Muscle layer of colon (tissue), 2 donors: ENCODE measurements at regions not wholly inside any gene's neighbourhood (a gene's known extent, or its start where the extent isn't known, plus 50 kb on each side); places are given as distances from the start of the nearest gene placed in this dataset.

Source experiments
- H3K27ac ChIP-seq: one replicate; pipeline ENCODE4 v1.7.0; 2013; ENCODE audit warnings: low read depth, mild to moderate bottlenecking, low read length, moderate library complexity
- H3K27me3 ChIP-seq, 2 donors: one replicate each; pipeline ENCODE4 v1.7.0; 2013; ENCODE audit warnings: low read length in 2 of 2, mild to moderate bottlenecking in 2 of 2; ENCODE audit not compliant: insufficient read depth in 2 of 2, control insufficient read depth in 1 of 2
- H3K36me3 ChIP-seq: one replicate; pipeline ENCODE4 v1.7.0; 2013; ENCODE audit warnings: mild to moderate bottlenecking, low read length; ENCODE audit not compliant: insufficient read depth
- H3K4me1 ChIP-seq: one replicate; pipeline ENCODE4 v1.7.0; 2013; ENCODE audit warnings: mild to moderate bottlenecking, low read length; ENCODE audit not compliant: insufficient read depth
- H3K4me3 ChIP-seq, 2 donors: one replicate each; pipeline ENCODE4 v1.7.0; 2013; ENCODE audit warnings: low read length in 2 of 2, low read depth in 1 of 2, mild to moderate bottlenecking in 1 of 2, moderate library complexity in 1 of 2
- H3K9ac ChIP-seq: one replicate; pipeline ENCODE4 v1.7.0; 2013; ENCODE audit warnings: low read length
- H3K9me3 ChIP-seq: one replicate; pipeline ENCODE4 v1.7.0; 2013; ENCODE audit warnings: mild to moderate bottlenecking, low read length
- donor health status: abdominal sarcoma.
- donor health status: Adenocarcinoma of cecum.

DNA sequence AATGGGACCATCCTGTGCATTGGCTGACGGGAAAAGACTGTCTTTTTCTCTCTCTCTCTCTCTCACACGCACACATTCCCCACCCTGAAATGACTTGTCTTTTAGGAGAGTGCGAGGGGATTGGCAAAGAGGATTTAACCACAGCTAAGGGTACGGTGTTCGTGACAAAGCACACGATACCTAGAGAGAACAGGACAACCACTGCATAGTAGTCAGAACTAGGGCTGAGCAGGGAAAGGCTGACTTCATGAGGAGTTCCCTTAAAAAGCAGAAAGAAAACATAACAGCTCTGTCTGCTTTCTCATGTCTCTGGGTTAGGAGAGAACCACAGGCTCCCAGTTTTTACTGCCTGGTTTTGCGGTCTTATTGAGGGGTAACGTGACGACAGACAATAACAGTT lies 742.8 kb upstream of the SOX9 start:
- Histone ChIP-seq H3K27me3 (no peaks in the 10 kb centered on the region), H3K4me3 (no peak overlapping the region), H3K4me1 (no peaks in the 10 kb centered on the region), H3K9me3 (no peaks in the 10 kb centered on the region), H3K9ac (no peak overlapping the region), H3K36me3 (no peaks in the 10 kb centered on the region), H3K27ac (no peak overlapping the region)

DNA sequence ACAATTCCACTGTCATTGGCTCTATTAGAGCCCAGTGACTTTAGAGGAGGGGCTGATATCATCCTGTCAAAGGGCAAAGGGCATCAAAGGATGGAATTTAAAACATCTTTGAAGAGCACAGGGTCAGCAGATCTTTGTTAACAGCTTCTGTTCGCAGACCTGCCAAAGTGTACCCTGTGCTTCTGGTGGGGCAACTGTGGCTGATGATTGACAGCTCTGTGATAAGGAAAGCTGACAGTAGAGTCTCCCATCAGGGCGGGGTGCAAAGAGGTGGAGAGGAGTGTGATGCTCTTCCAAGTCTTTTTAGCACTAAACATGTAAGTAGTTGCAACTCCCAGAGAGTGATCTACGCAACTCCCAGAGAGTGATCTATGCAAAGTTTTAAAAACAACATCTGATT lies 742.1 kb upstream of the SOX9 start:
- no peak overlapping the region for H3K4me3 ChIP-seq
- no peaks in the 10 kb centered on the region for H3K36me3 ChIP-seq
- H3K27ac ChIP-seq, result no peak overlapping the region
- H3K9me3 ChIP-seq, result no peaks in the 10 kb centered on the region
- no peaks in the 10 kb centered on the region for H3K4me1 ChIP-seq
- H3K9ac ChIP-seq, result no peak overlapping the region
- no peaks in the 10 kb centered on the region for H3K27me3 ChIP-seq

DNA sequence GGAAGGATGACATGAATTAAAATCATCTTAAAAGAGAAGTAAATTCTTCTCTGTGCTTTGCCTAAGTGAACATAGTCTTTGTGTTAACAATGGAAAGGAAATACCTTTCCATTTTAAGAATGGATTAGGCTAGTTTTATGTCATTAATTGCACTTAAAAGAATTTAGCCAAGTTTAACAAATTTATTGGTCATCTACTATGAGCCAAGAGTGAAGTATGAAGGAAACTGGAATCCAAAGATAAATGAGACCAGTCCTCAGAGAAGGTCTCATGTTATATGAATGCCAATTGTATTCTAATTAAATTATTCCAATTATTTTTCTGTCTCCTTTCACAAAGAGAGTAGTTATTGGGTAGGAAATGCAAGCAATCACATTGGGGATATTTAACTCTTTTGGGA lies 741.3 kb upstream of the SOX9 start:
- Histone ChIP-seq H3K9me3 (no peaks in the 10 kb centered on the region), H3K27me3 (no peaks in the 10 kb centered on the region), H3K4me3 (no peak overlapping the region), H3K36me3 (no peaks in the 10 kb centered on the region), H3K9ac (no peak overlapping the region), H3K4me1 (no peaks in the 10 kb centered on the region), H3K27ac (no peak overlapping the region)

DNA sequence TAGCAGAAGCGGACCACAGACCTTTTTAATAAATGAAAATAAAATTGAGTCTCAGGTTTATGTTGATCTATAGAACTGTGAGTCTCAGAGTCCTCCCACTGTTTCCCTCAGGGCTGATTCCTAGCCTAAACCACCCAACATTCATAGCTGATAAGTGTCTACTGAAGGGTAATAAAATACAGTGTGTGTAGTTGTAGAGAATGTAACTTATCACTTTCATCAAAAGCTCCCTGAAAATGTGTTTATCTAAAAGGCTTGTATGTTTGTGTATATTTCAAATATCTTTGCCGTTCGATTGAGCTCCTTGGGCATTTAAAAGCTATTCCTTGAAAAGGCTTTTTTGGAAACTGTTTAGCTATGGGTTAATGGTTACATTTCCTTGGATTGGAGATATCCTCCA lies 740.3 kb upstream of the SOX9 start:
- Histone ChIP-seq H3K9me3 (no peaks in the 10 kb centered on the region), H3K4me1 (no peaks in the 10 kb centered on the region), H3K9ac (no peak overlapping the region), H3K27ac (no peak overlapping the region), H3K4me3 (no peak overlapping the region), H3K36me3 (no peaks in the 10 kb centered on the region), H3K27me3 (no peaks in the 10 kb centered on the region)

DNA sequence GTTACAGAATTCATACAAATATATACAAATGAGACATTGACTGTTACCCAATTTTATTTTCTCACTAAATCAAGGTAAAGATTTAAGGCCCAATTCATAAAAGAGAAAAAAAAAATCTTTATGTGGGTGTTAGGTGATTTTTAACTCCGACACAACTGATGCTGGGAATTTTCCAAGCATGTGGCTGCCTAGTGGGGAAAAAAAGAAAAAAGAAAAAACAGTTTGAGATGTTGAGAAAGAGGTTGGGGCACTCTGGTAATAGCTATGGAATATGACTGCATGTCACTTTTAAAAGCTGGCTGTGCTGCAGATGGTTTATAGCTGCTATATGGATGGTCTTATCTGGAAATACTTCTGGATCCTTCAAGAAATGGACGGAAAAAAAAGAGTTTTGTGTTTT lies 739.9 kb upstream of the SOX9 start:
- H3K27me3 ChIP-seq, result no peaks in the 10 kb centered on the region
- no peak overlapping the region for H3K27ac ChIP-seq
- no peak overlapping the region for H3K9ac ChIP-seq
- no peaks in the 10 kb centered on the region for H3K36me3 ChIP-seq
- H3K4me3 ChIP-seq, result no peak overlapping the region
- H3K4me1 ChIP-seq, result no peaks in the 10 kb centered on the region
- H3K9me3 ChIP-seq, result no peaks in the 10 kb centered on the region

DNA sequence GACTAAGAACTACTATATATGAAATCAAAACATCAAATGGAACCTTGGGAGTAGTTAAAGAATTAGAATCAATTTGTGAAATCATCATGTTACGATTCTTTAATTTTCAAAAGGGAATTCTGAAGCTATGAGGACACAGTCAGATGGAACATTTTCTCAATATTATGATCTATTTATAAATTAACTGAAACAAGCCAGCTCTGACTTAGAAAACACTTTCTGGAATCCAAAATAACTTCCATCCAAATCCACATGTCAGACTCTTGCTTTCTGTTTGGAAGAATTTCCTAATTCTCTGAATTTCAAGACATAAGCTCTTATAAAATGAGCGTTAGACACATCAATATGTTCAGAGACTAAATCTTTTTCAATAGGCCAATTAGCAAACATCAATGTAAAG lies 737.7 kb upstream of the SOX9 start:
- Histone ChIP-seq H3K4me3 (no peak overlapping the region), H3K9me3 (no peaks in the 10 kb centered on the region), H3K27me3 (no peaks in the 10 kb centered on the region), H3K4me1 (no peaks in the 10 kb centered on the region), H3K36me3 (no peaks in the 10 kb centered on the region), H3K27ac (no peak overlapping the region), H3K9ac (no peak overlapping the region)

DNA sequence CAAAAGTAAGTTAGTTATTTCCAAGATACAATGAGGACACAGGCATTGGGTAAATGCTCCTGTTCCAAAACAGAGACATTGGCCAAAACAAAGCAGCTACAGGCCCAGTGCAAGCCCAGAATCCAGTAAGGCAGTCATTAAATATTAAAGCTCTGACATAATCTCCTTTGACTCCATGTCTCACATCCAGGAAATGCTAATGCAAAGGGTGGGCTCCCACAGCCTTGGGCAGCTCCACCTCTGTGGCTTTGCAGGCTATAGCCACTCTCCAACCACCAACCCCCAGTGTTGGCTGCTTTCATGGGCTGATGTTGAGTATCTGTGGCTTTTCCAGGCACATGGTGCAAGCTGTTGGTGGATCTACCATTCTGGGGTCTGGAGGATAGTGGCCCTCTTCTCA lies 733.4 kb upstream of the SOX9 start:
- Histone ChIP-seq H3K27me3 (no peaks in the 10 kb centered on the region), H3K27ac (no peak overlapping the region), H3K36me3 (no peaks in the 10 kb centered on the region), H3K9me3 (no peaks in the 10 kb centered on the region), H3K4me3 (no peak overlapping the region), H3K4me1 (no peaks in the 10 kb centered on the region), H3K9ac (no peak overlapping the region)

DNA sequence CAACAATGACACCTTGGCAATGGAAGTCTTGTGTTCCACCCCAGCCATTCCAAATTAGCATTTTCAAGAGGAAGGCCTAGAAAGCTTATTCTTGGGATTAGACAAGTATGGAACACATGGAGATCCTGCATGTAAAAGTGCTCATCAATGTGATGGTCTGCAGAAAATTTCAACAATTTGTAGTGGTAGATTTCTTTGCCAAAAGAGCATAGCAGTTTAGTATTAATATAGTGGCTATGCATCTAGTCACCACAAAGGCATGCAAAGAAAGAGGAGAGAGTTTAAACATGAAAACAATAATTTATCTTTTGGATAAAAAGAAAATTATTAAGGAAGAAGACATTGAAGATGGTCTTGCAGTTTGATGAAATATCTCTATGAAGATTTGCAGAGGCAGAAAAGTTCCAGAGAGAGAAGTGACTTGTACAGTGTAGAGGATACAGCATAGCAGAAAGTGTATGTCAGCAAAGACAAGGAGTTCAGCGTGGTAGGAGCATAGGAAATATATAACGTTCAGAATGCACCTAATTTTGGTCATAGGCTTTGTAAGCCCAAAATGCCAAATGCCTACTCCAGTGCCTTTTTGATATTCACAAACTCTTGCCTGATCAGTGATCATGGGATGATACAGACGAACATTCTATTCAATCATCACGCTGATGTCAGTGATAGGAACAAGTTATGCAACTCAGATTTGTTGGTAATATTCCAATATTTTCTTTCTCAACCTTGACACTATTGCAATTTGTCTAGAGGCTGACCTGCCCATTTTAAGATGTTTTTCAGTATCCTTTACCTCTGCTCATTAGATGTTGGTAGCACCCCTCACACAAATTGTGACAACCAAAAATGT lies 727.9 kb upstream of the SOX9 start:
- H3K9me3 ChIP-seq, result no peaks in the 10 kb centered on the region
- no peaks in the 10 kb centered on the region for H3K27me3 ChIP-seq
- no peak overlapping the region for H3K9ac ChIP-seq
- H3K27ac ChIP-seq, result no peak overlapping the region
- H3K4me1 ChIP-seq, result no peaks in the 10 kb centered on the region
- no peak overlapping the region for H3K4me3 ChIP-seq
- no peaks in the 10 kb centered on the region for H3K36me3 ChIP-seq

DNA sequence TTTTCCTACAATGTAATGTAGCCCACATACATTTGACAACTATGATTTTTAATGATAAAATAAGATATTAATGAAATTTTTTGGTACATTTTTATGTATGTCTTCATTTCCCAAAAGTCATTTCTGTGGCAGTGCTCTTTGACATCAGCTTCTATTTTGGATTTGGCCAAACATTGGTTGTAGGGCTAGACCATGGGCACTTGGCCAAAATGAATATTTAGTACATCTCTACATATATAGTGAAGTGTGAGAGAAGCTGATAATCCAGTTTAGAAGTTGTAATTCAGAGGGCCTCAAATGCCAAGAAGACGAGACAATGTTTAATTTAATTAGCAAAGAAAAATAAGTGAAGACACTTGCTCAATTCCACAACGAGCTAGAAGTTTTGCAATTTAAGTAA lies 724.9 kb upstream of the SOX9 start:
- Histone ChIP-seq H3K36me3 (no peaks in the 10 kb centered on the region), H3K4me1 (no peaks in the 10 kb centered on the region), H3K4me3 (no peak overlapping the region), H3K9me3 (no peaks in the 10 kb centered on the region), H3K27ac (no peak overlapping the region), H3K9ac (no peak overlapping the region), H3K27me3 (no peaks in the 10 kb centered on the region)

DNA sequence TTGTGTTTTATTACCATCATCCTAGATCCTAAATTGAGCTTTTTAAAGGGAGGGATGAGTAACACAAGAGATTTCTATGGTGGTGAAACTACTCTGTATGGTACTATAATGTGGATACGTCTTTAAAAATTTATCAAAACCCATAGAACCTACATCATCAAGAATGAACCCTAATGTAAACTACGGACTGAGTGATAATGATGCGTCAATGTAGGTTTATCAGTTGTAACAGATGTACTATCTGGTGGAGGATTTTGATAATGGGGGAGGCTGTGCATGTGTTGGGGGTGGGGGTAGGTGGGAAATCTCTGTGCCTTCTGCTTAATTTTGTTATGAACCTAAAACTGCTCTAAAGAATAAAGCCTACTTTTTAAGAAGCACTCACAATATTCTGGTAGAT lies 724.1 kb upstream of the SOX9 start:
- Histone ChIP-seq H3K4me3 (no peak overlapping the region), H3K4me1 (no peaks in the 10 kb centered on the region), H3K36me3 (no peaks in the 10 kb centered on the region), H3K9me3 (no peaks in the 10 kb centered on the region), H3K27ac (no peak overlapping the region), H3K27me3 (no peaks in the 10 kb centered on the region), H3K9ac (no peak overlapping the region)

DNA sequence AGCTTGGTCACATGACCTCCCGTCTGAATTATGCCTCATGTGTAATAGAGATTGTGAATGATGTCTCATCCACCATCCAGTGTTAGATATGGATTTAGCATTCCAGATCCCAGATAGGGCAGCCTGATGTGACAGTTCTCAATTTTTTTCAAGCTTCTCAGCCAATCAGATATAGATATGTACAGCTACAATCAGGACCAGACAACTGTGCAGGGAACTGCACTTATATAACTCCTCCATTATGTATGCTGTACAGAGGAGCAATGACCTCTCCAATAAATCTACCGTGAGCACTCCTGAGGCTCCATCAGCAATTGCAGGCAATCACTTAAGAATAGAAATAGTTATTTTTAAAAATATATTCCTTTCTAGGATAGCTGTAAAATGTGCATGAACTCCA lies 722.8 kb upstream of the SOX9 start:
- Histone ChIP-seq H3K27me3 (no peaks in the 10 kb centered on the region), H3K9me3 (no peaks in the 10 kb centered on the region), H3K4me3 (no peak overlapping the region), H3K27ac (no peak overlapping the region), H3K4me1 (no peaks in the 10 kb centered on the region), H3K9ac (no peak overlapping the region), H3K36me3 (no peaks in the 10 kb centered on the region)

DNA sequence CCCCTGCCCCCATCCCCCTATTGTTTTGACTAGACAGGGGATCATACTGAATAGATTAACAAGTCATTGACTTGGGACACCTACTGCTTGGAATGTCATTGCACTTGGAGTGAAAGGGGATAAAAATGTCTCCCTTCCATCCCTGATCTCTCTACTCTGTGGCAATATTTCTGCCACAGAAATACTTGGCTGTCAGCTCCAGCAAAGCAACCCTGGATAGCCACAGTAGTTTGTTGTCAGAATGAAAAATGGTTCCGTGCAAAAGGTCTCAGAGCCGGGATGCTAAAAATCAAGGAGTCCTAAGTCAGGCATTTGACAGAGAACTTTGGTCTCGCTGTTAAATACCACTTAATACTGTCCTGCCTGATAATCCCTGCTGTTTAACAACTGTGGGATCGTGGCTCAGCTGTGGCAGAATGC lies 722.0 kb upstream of the SOX9 start:
- H3K9me3 ChIP-seq, result no peaks in the 10 kb centered on the region
- H3K9ac ChIP-seq, result no peak overlapping the region
- H3K36me3 ChIP-seq, result no peaks in the 10 kb centered on the region
- no peaks in the 10 kb centered on the region for H3K4me1 ChIP-seq
- H3K27ac ChIP-seq, result no peak overlapping the region
- H3K27me3 ChIP-seq, result no peaks in the 10 kb centered on the region
- H3K4me3 ChIP-seq, result no peak overlapping the region
